ENCODE measurements at regions not wholly inside any gene's neighbourhood (a gene's known extent, or its start where the extent isn't known, plus 50 kb on each side); places are given as distances from the start of the nearest gene placed in this dataset.

GRCh38 chr18:21162786-21163185, 51.2 kb upstream of the ROCK1 start:
- DNase-seq (ENCODE audit: low read depth in 3 of 3), result no peak

GRCh38 chr18:21163647-21164547, 52.3 kb upstream of the ROCK1 start:
- DNase-seq (ENCODE audit: low read depth in 3 of 3), result no peak

GRCh38 chr18:21164548-21165095, 53.0 kb upstream of the ROCK1 start:
- no peak for DNase-seq (ENCODE audit: low read depth in 3 of 3)

DNA sequence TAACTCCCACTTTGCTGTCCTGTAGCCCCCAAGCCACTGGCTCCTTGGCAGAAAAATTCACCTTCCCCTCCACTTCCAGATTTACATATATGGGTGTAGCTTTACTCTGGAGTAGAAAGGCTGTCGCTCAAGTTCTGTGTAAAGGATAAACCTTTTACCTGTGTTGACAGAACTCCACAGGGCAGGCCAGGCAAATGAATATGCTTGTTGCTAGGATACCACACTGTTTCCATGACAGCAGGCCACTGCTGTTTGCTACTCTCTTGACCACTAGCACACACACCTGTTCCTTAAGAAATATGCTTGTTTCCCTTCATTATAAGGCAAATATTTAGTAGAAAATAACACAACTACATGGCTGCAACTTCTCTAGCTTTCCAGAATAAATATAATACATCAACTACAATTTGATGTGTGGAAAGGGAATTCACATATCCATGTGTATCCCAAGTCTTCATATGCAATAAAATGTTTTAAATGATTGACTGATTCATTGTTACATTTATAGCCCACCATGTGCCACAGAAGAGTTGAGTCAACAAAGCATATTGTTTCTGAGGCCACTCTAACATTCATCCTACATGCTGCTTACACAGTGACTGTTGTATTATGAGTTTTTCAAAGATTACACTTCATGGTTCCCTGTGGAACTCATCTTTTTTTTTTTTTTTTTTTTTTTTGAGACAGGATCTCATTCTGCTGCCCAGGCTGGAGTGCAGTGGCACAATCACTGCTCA, 56.2 kb upstream of the ROCK1 start:
- no peak for DNase-seq (ENCODE audit: low read depth in 3 of 3)

- DNase-seq (ENCODE audit: low read depth in 3 of 3), result no peak
These were observed 57.3 kb upstream of the ROCK1 start for GRCh38 chr18:21168880-21169279.

GRCh38 chr18:21177822-21178221, 64.2 kb upstream of the GREB1L start:
- DNase-seq (ENCODE audit: low read depth in 3 of 3), result no peak

DNA sequence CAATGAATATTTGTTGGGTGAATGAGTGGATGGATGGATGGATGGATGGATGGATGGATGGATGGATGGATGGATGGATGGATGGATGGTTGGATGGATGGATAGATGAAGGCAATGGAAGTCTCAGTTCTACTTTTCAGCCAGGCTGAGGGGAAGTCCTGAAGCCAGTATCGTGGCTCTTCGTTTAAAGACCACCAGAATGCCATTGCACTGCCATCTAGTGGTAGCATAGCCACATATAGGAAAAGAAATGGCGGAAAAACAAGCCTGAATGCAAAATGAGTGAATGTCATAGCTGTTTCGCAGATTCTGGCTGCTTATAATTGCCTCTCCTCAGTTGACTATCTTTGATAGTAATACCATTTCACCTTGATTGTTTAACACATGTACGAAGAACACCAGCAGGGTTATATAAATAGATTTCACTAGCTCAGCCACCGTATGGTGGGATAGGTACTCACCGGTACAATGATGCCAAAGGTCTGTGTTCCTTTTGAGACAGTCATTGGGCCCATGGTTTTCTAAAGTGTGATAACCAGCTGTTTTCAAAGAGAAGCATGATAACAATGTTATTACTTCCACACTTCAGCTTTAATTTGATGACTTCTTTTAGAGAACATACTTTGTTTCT, 62.3 kb upstream of the GREB1L start:
- peak; percentile 13 to 35 (median 19) for DNase-seq (ENCODE audit: low read depth in 3 of 3)

DNA sequence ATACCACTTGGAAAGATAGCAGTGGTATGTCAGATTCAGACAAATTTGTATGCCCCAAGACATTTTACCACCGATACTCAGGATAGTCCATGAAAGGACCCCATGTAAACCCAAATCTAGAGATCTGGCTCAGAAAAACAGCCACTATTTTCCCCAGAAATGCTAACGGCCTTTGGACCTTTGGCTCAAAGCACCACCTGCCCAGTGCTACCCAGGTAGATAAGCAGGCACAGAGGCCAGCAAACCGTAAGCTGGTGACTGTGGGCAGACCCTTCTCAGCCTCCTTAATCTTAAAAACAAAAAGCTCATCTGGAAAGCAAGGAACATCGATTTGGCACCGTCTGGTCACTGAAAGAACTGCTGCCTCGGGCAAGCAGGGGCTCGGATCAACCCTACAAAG, 61.4 kb upstream of the GREB1L start:
- no peak for DNase-seq (ENCODE audit: low read depth in 3 of 3)

DNA sequence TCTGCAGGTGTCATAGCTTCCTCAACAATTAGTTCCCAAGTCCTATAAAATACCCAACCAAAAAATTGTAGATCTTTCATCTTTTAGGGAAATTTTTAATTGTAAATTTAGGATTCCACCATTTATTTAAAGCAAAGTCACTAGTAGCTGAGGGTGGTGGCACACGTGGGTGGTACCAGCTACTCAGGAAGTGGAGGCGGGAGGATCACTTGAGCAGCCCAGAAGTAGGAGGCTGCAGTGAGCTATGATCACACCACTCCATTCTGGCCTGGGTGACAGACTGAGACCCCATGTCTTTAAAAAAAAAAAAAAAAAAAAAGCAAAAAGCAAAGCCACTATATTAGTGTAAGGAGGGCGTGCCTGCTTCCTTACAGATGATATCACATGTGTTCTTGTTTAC, 60.3 kb upstream of the GREB1L start:
- no peak for DNase-seq (ENCODE audit: low read depth in 3 of 3)

- no peak for DNase-seq (ENCODE audit: low read depth in 3 of 3)
These were observed 58.4 kb upstream of the GREB1L start for GRCh38 chr18:21183670-21184069.

- no peak for DNase-seq (ENCODE audit: low read depth in 3 of 3)
These were observed 57.5 kb upstream of the GREB1L start for GRCh38 chr18:21184396-21184996.

DNA sequence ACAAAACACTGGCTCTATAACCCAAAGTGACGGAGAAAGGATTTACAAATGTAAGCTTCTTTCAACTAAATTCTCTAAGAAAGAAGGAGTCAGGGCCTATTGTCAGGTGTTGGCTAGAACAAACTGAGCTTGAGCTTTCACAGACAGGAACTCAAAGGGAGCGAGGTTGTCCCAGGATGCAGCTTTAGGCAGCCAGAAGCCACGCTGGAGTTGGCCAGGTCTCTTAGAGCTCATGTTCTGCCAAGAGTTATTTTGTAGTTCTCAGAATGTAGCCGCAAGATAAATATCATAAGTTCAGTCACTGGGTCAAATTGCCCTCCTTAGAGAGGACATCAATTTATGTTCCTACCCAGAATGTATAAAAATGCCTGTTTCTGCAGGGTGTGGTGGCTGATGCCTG, 54.1 kb upstream of the GREB1L start:
- DNase-seq (ENCODE audit: low read depth in 3 of 3), result no peak

- DNase-seq (ENCODE audit: low read depth in 3 of 3), result peak in 1 of 3 experiments; percentile 14
These were observed 50.3 kb upstream of the GREB1L start for GRCh38 chr18:21191596-21192307.

Data from stimulated activated CD4-positive, alpha-beta T cell treated with anti-CD3 and anti-CD28 coated beads, TNF-alpha, amount 100 ng/mL, for 24 hours (primary cell).